HepG2 (cell line): ENCODE measurements at regions not wholly inside any gene's neighbourhood (a gene's known extent, or its start where the extent isn't known, plus 50 kb on each side); places are given as distances from the start of the nearest gene placed in this dataset.

Experiments
- CTCF ChIP-seq: sonication (generic); formaldehyde crosslinking; IDR thresholded peaks from 2 replicates; pipeline ENCODE4 v1.5.0; 2020; ENCODE audit warnings: mild to moderate bottlenecking, missing genetic modification reagents, moderate library complexity
- ELF3 ChIP-seq: IDR thresholded peaks from 2 replicates; pipeline ENCODE4 v1.6.1; 2016; ENCODE audit warnings: missing genetic modification reagents, missing compliant biosample characterization
- GABPA ChIP-seq, 2 experiments: IDR thresholded peaks; 2 replicates each; pipeline ENCODE4 v1.6.1; 2011 to 2016; ENCODE audit warnings: low read depth in 2 of 2, low read length in 1 of 2, missing biosample characterization in 1 of 2, missing genetic modification characterization in 1 of 2
- HMG20A ChIP-seq: IDR thresholded peaks from 2 replicates; pipeline ENCODE4 v1.6.1; 2016; ENCODE audit warnings: borderline replicate concordance
- NFE2L1 ChIP-seq: sonication (generic); formaldehyde crosslinking; IDR thresholded peaks from 2 replicates; pipeline ENCODE4 v1.4.0; 2020; ENCODE audit warnings: missing genetic modification reagents, mild to moderate bottlenecking, borderline replicate concordance
- POLR2AphosphoS5 ChIP-seq: IDR thresholded peaks from 2 replicates; pipeline ENCODE4 v1.6.1; 2012; ENCODE audit warnings: low read depth, low read length
- REST ChIP-seq, 2 experiments: IDR thresholded peaks; 2 replicates each; pipeline ENCODE4 v1.6.1; 2011 to 2012; ENCODE audit warnings: low read length in 2 of 2, borderline replicate concordance in 1 of 2, low read depth in 1 of 2, mild to moderate bottlenecking in 1 of 2, moderate library complexity in 1 of 2
- SIX1 ChIP-seq: sonication (generic); formaldehyde crosslinking; IDR thresholded peaks from 2 replicates; pipeline ENCODE4 v1.4.0; 2020; ENCODE audit warnings: missing genetic modification reagents, borderline replicate concordance
- TCF12 ChIP-seq, 2 experiments: fragments of 450-650 bp in 1 of 2; sonication (generic) in 1 of 2; formaldehyde crosslinking in 1 of 2; IDR thresholded peaks; 2 replicates each; pipeline versions ENCODE4 v1.6.1 to v1.8.0; 2017 to 2022; ENCODE audit warnings: antibody characterized with exemption in 1 of 2, mild to moderate bottlenecking in 1 of 2, missing genetic modification reagents in 1 of 2, moderate library complexity in 1 of 2
- TF ChIP-seq, protein P1 (sequence below): IDR thresholded peaks from 2 replicates; pipeline ENCODE4 v1.6.1; 2012; ENCODE audit warnings: inconsistent platforms

- TF ChIP-seq POLR2AphosphoS5, result no peak
- TF ChIP-seq HMG20A (CRISPR knock-in tag), result no peak
- peak; percentile 65; the same call in 1 of the 2 replicates for TF ChIP-seq NFE2L1 (CRISPR knock-in tag)
- TF ChIP-seq REST (IDR thresholded peaks at IDR 0.05; ENCODE audit: borderline replicate concordance in 1 of 2, low read depth in 1 of 2, low read length in 2 of 2), result no peak
- TF ChIP-seq CTCF (CRISPR knock-in tag), result peak; percentile 16; the same call in 1 of the 2 replicates
- TF ChIP-seq ELF3 (CRISPR knock-in tag), result no peak
- no peak for TF ChIP-seq GABPA (IDR thresholded peaks at IDR 0.05; ENCODE audit: low read depth, low read length)
- no peak for TF ChIP-seq GABPA (CRISPR knock-in tag; IDR thresholded peaks at IDR 0.05; ENCODE audit: low read depth)
- no peak for TF ChIP-seq TCF12 (IDR thresholded peaks at IDR 0.05)
- no peak for TF ChIP-seq TCF12 (CRISPR knock-in tag; IDR thresholded peaks at IDR 0.05)
- no peak for TF ChIP-seq SIX1 (CRISPR knock-in tag)
- TF ChIP-seq, protein P1, sequence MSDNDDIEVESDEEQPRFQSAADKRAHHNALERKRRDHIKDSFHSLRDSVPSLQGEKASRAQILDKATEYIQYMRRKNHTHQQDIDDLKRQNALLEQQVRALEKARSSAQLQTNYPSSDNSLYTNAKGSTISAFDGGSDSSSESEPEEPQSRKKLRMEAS, result peak; percentile 42
Measured at GRCh38 chr2:234861841-234862735, 89.7 kb upstream of the SH3BP4 start.
